Neuronal stem cell (in vitro differentiated cells): ENCODE measurements at regions not wholly inside any gene's neighbourhood (a gene's known extent, or its start where the extent isn't known, plus 50 kb on each side); places are given as distances from the start of the nearest gene placed in this dataset.
"Not testable (repeated sequence)": the region's sequence is repeated elsewhere in the genome, so short reads cannot be mapped to it uniquely, and the experiment has no call there.

Experiments used
- DNase-seq: peaks from one replicate; pipeline ENCODE4 v3.0.0-alpha.2; 2013; ENCODE audit warnings: low spot score
- H2AFZ ChIP-seq: one replicate; pipeline ENCODE4 v1.6.1; 2013; ENCODE audit warnings: mild to moderate bottlenecking, low read length, inconsistent platforms
- H2AK5ac ChIP-seq: 2 replicates; pipeline ENCODE4 v1.6.1; 2013; ENCODE audit warnings: low read depth, mild to moderate bottlenecking, inconsistent platforms, low read length, moderate library complexity, mixed read lengths
- H2BK120ac ChIP-seq: 2 replicates; pipeline ENCODE4 v1.6.1; 2013; ENCODE audit warnings: low read depth, mild to moderate bottlenecking, inconsistent platforms, low read length, moderate library complexity, mixed read lengths
- H2BK12ac ChIP-seq: one replicate; pipeline ENCODE4 v1.6.1; 2013; ENCODE audit warnings: low read length, inconsistent platforms
- H2BK15ac ChIP-seq: 2 replicates; pipeline ENCODE4 v1.6.1; 2013; ENCODE audit warnings: mild to moderate bottlenecking, low read length, inconsistent platforms, mixed read lengths
- H2BK5ac ChIP-seq: one replicate; pipeline ENCODE4 v1.6.1; 2013; ENCODE audit warnings: inconsistent platforms, mild to moderate bottlenecking, low read length, moderate library complexity
- H3K14ac ChIP-seq: one replicate; pipeline ENCODE4 v1.6.1; 2013; ENCODE audit warnings: low read length, inconsistent platforms
- H3K18ac ChIP-seq: 2 replicates; pipeline ENCODE4 v1.6.1; 2013; ENCODE audit warnings: low read length, inconsistent platforms
- H3K23ac ChIP-seq: 2 replicates; pipeline ENCODE4 v1.6.1; 2013; ENCODE audit warnings: low read depth, mild to moderate bottlenecking, mixed read lengths, low read length, inconsistent platforms; ENCODE audit not compliant: poor library complexity
- H3K27ac ChIP-seq: replicated peaks from 3 replicates; pipeline ENCODE4 v1.5.1; 2013; ENCODE audit warnings: low read length, inconsistent platforms
- H3K27me3 ChIP-seq, 3 experiments: 2 replicates each; pipeline ENCODE4 v1.6.1; 2013; ENCODE audit warnings: low read length in 3 of 3, mild to moderate bottlenecking in 2 of 3, inconsistent platforms in 1 of 3, low read depth in 1 of 3, mixed read lengths in 1 of 3, moderate library complexity in 1 of 3; ENCODE audit not compliant: control insufficient read depth in 3 of 3, insufficient read depth in 3 of 3
- H3K36me3 ChIP-seq, 2 donors: replicated peaks in 1 of 2; 2 replicates each; pipeline ENCODE4 v1.6.1; 2013; ENCODE audit warnings: low read length in 2 of 2; ENCODE audit not compliant: control insufficient read depth in 2 of 2, insufficient read depth in 2 of 2
- H3K4ac ChIP-seq: 2 replicates; pipeline ENCODE4 v1.6.1; 2013; ENCODE audit warnings: inconsistent platforms, mild to moderate bottlenecking, low read length, moderate library complexity
- H3K4me1 ChIP-seq, 2 donors: 1 replicate in 1 of 2; 2 replicates in 1 of 2; pipeline ENCODE4 v1.6.1; 2013; ENCODE audit warnings: low read length in 2 of 2, low read depth in 1 of 2; ENCODE audit not compliant: control insufficient read depth in 2 of 2, insufficient read depth in 1 of 2
- H3K4me2 ChIP-seq: one replicate; pipeline ENCODE4 v1.6.1; 2013; ENCODE audit warnings: mild to moderate bottlenecking, low read length, inconsistent platforms; ENCODE audit not compliant: insufficient read depth, poor library complexity, severe bottlenecking
- H3K4me3 ChIP-seq, 2 donors: 2 replicates each; pipeline ENCODE4 v1.5.1; 2013; ENCODE audit warnings: low read length in 2 of 2, mild to moderate bottlenecking in 2 of 2, inconsistent platforms in 1 of 2, moderate library complexity in 1 of 2
- H3K79me1 ChIP-seq: one replicate; pipeline ENCODE4 v1.6.1; 2013; ENCODE audit warnings: low read depth, mild to moderate bottlenecking, inconsistent platforms, low read length, moderate library complexity
- H3K9ac ChIP-seq: one replicate; pipeline ENCODE4 v1.6.1; 2013; ENCODE audit warnings: mild to moderate bottlenecking, low read depth, low read length, inconsistent platforms; ENCODE audit not compliant: poor library complexity
- H3K9me3 ChIP-seq, 2 donors: replicated peaks in 1 of 2; 2 replicates each; pipeline versions ENCODE3 to v1.6.1; 2013; ENCODE audit warnings: low read length in 2 of 2, mild to moderate bottlenecking in 2 of 2, inconsistent platforms in 1 of 2, low read depth in 1 of 2, mixed read lengths in 1 of 2, moderate library complexity in 1 of 2; ENCODE audit not compliant: control insufficient read depth in 2 of 2, insufficient read depth in 1 of 2
- H4K8ac ChIP-seq: one replicate; pipeline ENCODE4 v1.6.1; 2013; ENCODE audit warnings: low read depth, mild to moderate bottlenecking, inconsistent platforms, low read length, moderate library complexity
- H4K91ac ChIP-seq: one replicate; pipeline ENCODE4 v1.6.1; 2013; ENCODE audit warnings: low read length, low read depth, mild to moderate bottlenecking, inconsistent platforms; ENCODE audit not compliant: poor library complexity
- WGBS, 2 donors: extraction: QIAGEN DNeasy Blood & Tissue Kit; methylation state at CpG; one replicate each; pipeline ENCODE4 v1.1.7; 2013; ENCODE audit warnings: missing lambda C conversion rate in 2 of 2, mixed read lengths in 1 of 2; ENCODE audit not compliant: insufficient read length in 2 of 2, insufficient replicate concordance in 1 of 2; ENCODE audit errors: extremely low coverage in 2 of 2; 5-methylcytosine and 5-hydroxymethylcytosine counted together

GRCh38 chr15:20226531-20226930 is 315.1 kb downstream of the GOLGA6L6 start:
- not testable (repeated sequence) for H3K4ac ChIP-seq, H2AK5ac ChIP-seq, H3K27me3 ChIP-seq, H3K4me2 ChIP-seq, DNase-seq, H2BK5ac ChIP-seq, H2BK15ac ChIP-seq, H4K8ac ChIP-seq, H3K79me1 ChIP-seq, H2BK120ac ChIP-seq, H3K9ac ChIP-seq, H3K4me1 ChIP-seq, H3K36me3 ChIP-seq, H3K18ac ChIP-seq, H4K91ac ChIP-seq, H2BK12ac ChIP-seq, H2AFZ ChIP-seq, H3K23ac ChIP-seq, H3K4me3 ChIP-seq, H3K14ac ChIP-seq, H3K27ac ChIP-seq, H3K9me3 ChIP-seq
- WGBS, 2 donors: no CpG with 5 or more reads among the region's 2 CpGs

- not testable (repeated sequence) for DNase-seq, H3K9me3 ChIP-seq, H2BK5ac ChIP-seq
These were observed 320.5 kb downstream of the GOLGA6L6 start for GRCh38 chr15:20221063-20221462.

GRCh38 chr15:20219171-20219570 is 322.4 kb downstream of the GOLGA6L6 start:
- H4K91ac ChIP-seq, H2BK5ac ChIP-seq, H3K36me3 ChIP-seq, H2BK120ac ChIP-seq, H2BK12ac ChIP-seq, H3K4me2 ChIP-seq, H3K14ac ChIP-seq, H4K8ac ChIP-seq, H2BK15ac ChIP-seq, H3K27ac ChIP-seq, H3K4ac ChIP-seq, H3K4me1 ChIP-seq, H2AFZ ChIP-seq, H3K23ac ChIP-seq, H3K18ac ChIP-seq, DNase-seq, H3K9me3 ChIP-seq, H3K9ac ChIP-seq, H3K27me3 ChIP-seq, H2AK5ac ChIP-seq, H3K4me3 ChIP-seq, H3K79me1 ChIP-seq: not testable (repeated sequence)
- no CpG with 5 or more reads among the region's 4 CpGs for WGBS, 2 donors

More at GRCh38 chr15:20221063-20221462, 320.5 kb downstream of the GOLGA6L6 start:
- H3K18ac ChIP-seq, H3K4me3 ChIP-seq, H3K27me3 ChIP-seq, H3K14ac ChIP-seq, H3K27ac ChIP-seq, H2BK120ac ChIP-seq, H3K4me1 ChIP-seq, H2BK15ac ChIP-seq, H3K36me3 ChIP-seq, H3K4me2 ChIP-seq, H4K8ac ChIP-seq, H3K9ac ChIP-seq, H4K91ac ChIP-seq, H2AFZ ChIP-seq, H3K4ac ChIP-seq, H3K23ac ChIP-seq, H2BK12ac ChIP-seq, H2AK5ac ChIP-seq, H3K79me1 ChIP-seq: not testable (repeated sequence)
- WGBS, 2 donors: no CpG with 5 or more reads among the region's 4 CpGs

- not testable (repeated sequence) for H2BK120ac ChIP-seq, H4K91ac ChIP-seq, H3K27ac ChIP-seq, H2AK5ac ChIP-seq, H3K36me3 ChIP-seq, H3K9me3 ChIP-seq, H3K23ac ChIP-seq, H3K79me1 ChIP-seq, H2BK12ac ChIP-seq, H3K18ac ChIP-seq, H3K4me2 ChIP-seq, H3K4ac ChIP-seq, H4K8ac ChIP-seq, H3K4me3 ChIP-seq, H2BK15ac ChIP-seq, DNase-seq, H2BK5ac ChIP-seq, H3K14ac ChIP-seq, H3K4me1 ChIP-seq, H3K27me3 ChIP-seq, H2AFZ ChIP-seq, H3K9ac ChIP-seq
- WGBS, 2 donors: no CpG with 5 or more reads among the region's 4 CpGs
These were observed 325.9 kb downstream of the GOLGA6L6 start for GRCh38 chr15:20215700-20216099.
